HCT116 (cell line): ENCODE measurements at regions not wholly inside any gene's neighbourhood (a gene's known extent, or its start where the extent isn't known, plus 50 kb on each side); places are given as distances from the start of the nearest gene placed in this dataset.

Source experiments
- ATAC-seq: fragments of 200-7000 bp; cut with Tn5 transposase; 2 replicates; pipeline ENCODE4 v1.9.1; 2020; ENCODE audit warnings: mild to moderate bottlenecking, moderate library complexity
- BruUV-seq: library from RNA; stranded (reverse); fragments of 400-500 nt; replicated peaks from 2 replicates; lab custom pipeline; 2021; lab: Mats Ljungman, UMichigan
- CTCF ChIA-PET: fragments of 300-600 bp; sonication (Branson Sonifier 250); formaldehyde crosslinking; loops from one replicate; lab custom pipeline; 2021; ENCODE audit warnings: antibody characterized with exemption; lab: Charles Lee
- POLR2A ChIA-PET: fragments of 300-600, 350-600 bp; sonication (Branson Sonifier 250); formaldehyde crosslinking; loops from one replicate; lab custom pipeline; 2021; ENCODE audit warnings: antibody characterized with exemption; lab: Charles Lee
- RAD21 ChIA-PET, 2 experiments: fragments of 300-600 bp; sonication (Branson Sonifier 250); formaldehyde crosslinking; loops; one replicate each; lab custom pipeline; 2023; ENCODE audit warnings: low total read pairs in 2 of 2; ENCODE audit not compliant: uncharacterized antibody in 2 of 2, unreplicated experiment in 2 of 2, low non-redundant PET in 1 of 2; lab: Charles Lee
- DNase-seq: peaks from one replicate; pipeline ENCODE4 v3.0.0-alpha.2; 2010; ENCODE audit warnings: low read depth, low spot score
- H2AFZ ChIP-seq: fragments of 200-600 bp; shearing (Covaris generic), sonication (generic); 2 replicates; pipeline ENCODE4 v1.6.1; 2017; ENCODE audit warnings: low read depth, mixed run types, mixed read lengths, antibody characterized with exemption, low read length; ENCODE audit not compliant: poor library complexity, severe bottlenecking
- H3K27ac ChIP-seq: 2 replicates; pipeline ENCODE4 v1.5.1; 2012; ENCODE audit warnings: low read depth, low read length
- H3K27me3 ChIP-seq: fragments of 200-600 bp; sonication (generic); 2 replicates; pipeline ENCODE4 v1.6.1; 2016; ENCODE audit warnings: mixed run types, low read length, mixed read lengths; ENCODE audit not compliant: insufficient read depth
- H3K36me3 ChIP-seq, 2 experiments: fragments of 200-500 bp in 1 of 2; fragments of 200-600 bp in 1 of 2; sonication (Bioruptor generic) in 1 of 2; sonication (generic) in 1 of 2; 2 replicates each; pipeline versions ENCODE4 v1.5.1 to v1.6.1; 2014 to 2016; ENCODE audit warnings: low read length in 2 of 2, inconsistent platforms in 1 of 2, mixed read lengths in 1 of 2, mixed run types in 1 of 2; ENCODE audit not compliant: insufficient read depth in 2 of 2, control insufficient read depth in 1 of 2
- H3K4me1 ChIP-seq, 2 experiments: fragments of 200-600 bp in 1 of 2; sonication (generic) in 1 of 2; 2 replicates each; pipeline versions ENCODE4 v1.5.1 to v1.6.1; 2012 to 2017; ENCODE audit warnings: low read length in 2 of 2, inconsistent platforms in 1 of 2, mild to moderate bottlenecking in 1 of 2, mixed read lengths in 1 of 2, mixed run types in 1 of 2, moderate library complexity in 1 of 2; ENCODE audit not compliant: insufficient read depth in 2 of 2, control insufficient read depth in 1 of 2
- H3K4me2 ChIP-seq: fragments of 200-600 bp; sonication (generic); 2 replicates; pipeline ENCODE4 v1.6.1; 2017; ENCODE audit warnings: mixed run types, low read length, mixed read lengths
- H3K4me3 ChIP-seq, 2 experiments: fragments of 200-600 bp in 1 of 2; sonication (generic) in 1 of 2; replicated peaks in 1 of 2; 2 replicates each; pipeline ENCODE4 v1.5.1; 2011 to 2016; ENCODE audit warnings: low read length in 2 of 2, control low read depth in 1 of 2, low read depth in 1 of 2, mild to moderate bottlenecking in 1 of 2, mixed read lengths in 1 of 2, mixed run types in 1 of 2
- H3K79me2 ChIP-seq: fragments of 200-600 bp; sonication (generic); 2 replicates; pipeline ENCODE4 v1.6.1; 2017; ENCODE audit warnings: mild to moderate bottlenecking, mixed run types, low read length, moderate library complexity, mixed read lengths; ENCODE audit not compliant: insufficient read depth
- H3K9ac ChIP-seq: fragments of 200-600 bp; sonication (generic); 2 replicates; pipeline ENCODE4 v1.6.1; 2016; ENCODE audit warnings: low read length, mixed read lengths
- H3K9me2 ChIP-seq: fragments of 200-600 bp; sonication (generic), shearing (Covaris generic); 2 replicates; pipeline ENCODE4 v1.6.1; 2017; ENCODE audit warnings: mixed run types, mild to moderate bottlenecking, moderate library complexity; ENCODE audit not compliant: insufficient read depth
- H3K9me3 ChIP-seq, 2 experiments: fragments of 200-500 bp in 1 of 2; fragments of 200-600 bp in 1 of 2; sonication (Bioruptor generic) in 1 of 2; sonication (generic) in 1 of 2; 2 replicates each; pipeline ENCODE4 v1.6.1; 2014 to 2017; ENCODE audit warnings: low read length in 2 of 2, mixed read lengths in 2 of 2, inconsistent platforms in 1 of 2, low read depth in 1 of 2, mild to moderate bottlenecking in 1 of 2, mixed run types in 1 of 2, moderate library complexity in 1 of 2; ENCODE audit not compliant: control insufficient read depth in 1 of 2, insufficient read depth in 1 of 2
- H4K20me1 ChIP-seq: fragments of 200-600 bp; sonication (generic), shearing (Covaris generic); 2 replicates; pipeline ENCODE4 v1.6.1; 2017; ENCODE audit warnings: mixed run types, mild to moderate bottlenecking, moderate library complexity; ENCODE audit not compliant: insufficient read depth
- ATF3 ChIP-seq: IDR thresholded peaks from 2 replicates; pipeline ENCODE4 v1.6.1; 2012
- CBX3 ChIP-seq: IDR thresholded peaks from 2 replicates; pipeline ENCODE4 v1.6.1; 2012; ENCODE audit warnings: low read depth
- CEBPB ChIP-seq: IDR thresholded peaks from 2 replicates; pipeline ENCODE4 v1.6.1; 2012; ENCODE audit warnings: low read depth
- EGR1 ChIP-seq: IDR thresholded peaks from 2 replicates; pipeline ENCODE4 v1.6.1; 2012; ENCODE audit warnings: low read depth
- EZH2 ChIP-seq: fragments of 200-600 bp; sonication (generic); IDR thresholded peaks from 2 replicates; pipeline ENCODE4 v1.6.1; 2017; ENCODE audit warnings: antibody characterized with exemption, mixed run types
- JUND ChIP-seq: IDR thresholded peaks from 2 replicates; pipeline ENCODE4 v1.6.1; 2012
- POLR2A ChIP-seq: IDR thresholded peaks from 2 replicates; pipeline ENCODE4 v1.7.0; 2011; ENCODE audit warnings: borderline replicate concordance; ENCODE audit not compliant: insufficient read depth, insufficient read length; ENCODE audit errors: extremely low read depth
- POLR2AphosphoS5 ChIP-seq: IDR thresholded peaks from 2 replicates; pipeline ENCODE4 v1.6.1; 2011; ENCODE audit warnings: mild to moderate bottlenecking, low read depth, low read length, moderate library complexity
- SIN3A ChIP-seq: IDR thresholded peaks from 2 replicates; pipeline ENCODE4 v1.6.1; 2012; ENCODE audit warnings: low read depth
- SRF ChIP-seq: IDR thresholded peaks from 2 replicates; pipeline ENCODE4 v1.6.1; 2012; ENCODE audit warnings: low read depth
- TCF7L2 ChIP-seq: IDR thresholded peaks from 2 replicates; pipeline ENCODE4 v1.7.0; 2011; ENCODE audit warnings: borderline replicate concordance, inconsistent platforms; ENCODE audit not compliant: insufficient read depth, insufficient read length; ENCODE audit errors: extremely low read depth
- YY1 ChIP-seq: IDR thresholded peaks from 2 replicates; pipeline ENCODE4 v1.6.1; 2011; ENCODE audit warnings: low read length, low read depth, moderate library complexity, mild to moderate bottlenecking; ENCODE audit not compliant: insufficient replicate concordance; ENCODE audit errors: extremely low read depth
- ZFX ChIP-seq: fragments of 450-650 bp; IDR thresholded peaks from 2 replicates; pipeline ENCODE4 v1.6.1; 2017
- ZNF274 ChIP-seq: fragments of 200-500 bp; sonication (Bioruptor generic); IDR thresholded peaks from 2 replicates; pipeline ENCODE4 v1.6.1; 2014; ENCODE audit warnings: mild to moderate bottlenecking, low read depth, low read length, inconsistent platforms
- intact Hi-C: fragments of 100-400 bp; cut with micrococcal nuclease; formaldehyde crosslinking; loops from 2 replicates; pipeline ENCODE4 v1.10.0; 2022
- TF ChIP-seq, protein P1 (sequence below), 3 experiments: fragments of 200-600 bp in 1 of 3; sonication (generic) in 1 of 3; IDR thresholded peaks in 2 of 3; conservative IDR thresholded peaks in 1 of 3; 2 replicates each; pipeline ENCODE4 v1.5.1; 2012 to 2017; ENCODE audit warnings: low read depth in 2 of 3, low read length in 2 of 3, antibody characterized with exemption in 1 of 3, borderline replicate concordance in 1 of 3, control low read depth in 1 of 3, mild to moderate bottlenecking in 1 of 3, mixed read lengths in 1 of 3, mixed run types in 1 of 3, moderate library complexity in 1 of 3; ENCODE audit not compliant: insufficient read depth in 1 of 3
- TF ChIP-seq, protein P2 (sequence below): IDR thresholded peaks from 2 replicates; pipeline ENCODE4 v1.6.1; 2012

DNA sequence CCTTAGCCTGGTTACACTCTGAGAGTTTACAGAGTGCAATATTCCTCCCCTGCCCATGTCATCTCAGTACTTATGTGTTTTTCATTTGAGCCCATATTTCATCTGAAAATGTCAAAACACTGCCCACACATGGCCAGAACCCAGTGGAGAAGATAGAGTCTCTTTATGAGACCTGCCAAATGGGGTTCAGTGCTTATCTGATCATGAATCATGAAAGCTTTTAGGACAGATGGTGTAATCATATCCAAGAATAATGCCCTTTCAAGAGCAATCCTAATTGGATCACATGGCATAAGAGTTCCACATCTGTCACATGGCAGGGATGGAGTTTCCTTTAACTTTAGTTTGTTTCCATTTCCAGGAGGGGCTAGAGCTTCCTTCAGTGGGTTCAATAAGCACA, 77.2 kb upstream of the AGBL1 start:
- H3K4me3 ChIP-seq, result no peak overlapping the region
- TF ChIP-seq ZFX (no peak), CBX3 (no peak), ZNF274 (no peak), SRF (no peak), POLR2A (no peak), ATF3 (no peak), TCF7L2 (no peak), JUND (no peak), POLR2AphosphoS5 (no peak), SIN3A (no peak), YY1 (no peak), EZH2 (no peak), EGR1 (no peak), CEBPB (no peak)
- TF ChIP-seq, protein P1, sequence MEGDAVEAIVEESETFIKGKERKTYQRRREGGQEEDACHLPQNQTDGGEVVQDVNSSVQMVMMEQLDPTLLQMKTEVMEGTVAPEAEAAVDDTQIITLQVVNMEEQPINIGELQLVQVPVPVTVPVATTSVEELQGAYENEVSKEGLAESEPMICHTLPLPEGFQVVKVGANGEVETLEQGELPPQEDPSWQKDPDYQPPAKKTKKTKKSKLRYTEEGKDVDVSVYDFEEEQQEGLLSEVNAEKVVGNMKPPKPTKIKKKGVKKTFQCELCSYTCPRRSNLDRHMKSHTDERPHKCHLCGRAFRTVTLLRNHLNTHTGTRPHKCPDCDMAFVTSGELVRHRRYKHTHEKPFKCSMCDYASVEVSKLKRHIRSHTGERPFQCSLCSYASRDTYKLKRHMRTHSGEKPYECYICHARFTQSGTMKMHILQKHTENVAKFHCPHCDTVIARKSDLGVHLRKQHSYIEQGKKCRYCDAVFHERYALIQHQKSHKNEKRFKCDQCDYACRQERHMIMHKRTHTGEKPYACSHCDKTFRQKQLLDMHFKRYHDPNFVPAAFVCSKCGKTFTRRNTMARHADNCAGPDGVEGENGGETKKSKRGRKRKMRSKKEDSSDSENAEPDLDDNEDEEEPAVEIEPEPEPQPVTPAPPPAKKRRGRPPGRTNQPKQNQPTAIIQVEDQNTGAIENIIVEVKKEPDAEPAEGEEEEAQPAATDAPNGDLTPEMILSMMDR (IDR thresholded peaks at IDR 0.05 in 2 of 3, conservative IDR thresholded peaks at IDR 0.05 in 1 of 3; ENCODE audit: borderline replicate concordance in 1 of 3, insufficient read depth in 1 of 3, low read depth in 2 of 3, low read length in 2 of 3), result no peak
- TF ChIP-seq, protein P2, sequence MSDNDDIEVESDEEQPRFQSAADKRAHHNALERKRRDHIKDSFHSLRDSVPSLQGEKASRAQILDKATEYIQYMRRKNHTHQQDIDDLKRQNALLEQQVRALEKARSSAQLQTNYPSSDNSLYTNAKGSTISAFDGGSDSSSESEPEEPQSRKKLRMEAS, result no peak
- TF ChIP-seq, all 23 proteins: peak for 0
- POLR2A ChIA-PET, result no interaction called here
- ATAC-seq (no peak), DNase-seq (no peak)
- Histone ChIP-seq H3K79me2 (no peaks in the 10 kb centered on the region), H3K27ac (no peak overlapping the region), H3K36me3 (no peaks in the 10 kb centered on the region), H3K9me2 (no peaks in the 10 kb centered on the region), H3K4me1 (no peaks in the 10 kb centered on the region), H3K9ac (no peak overlapping the region), H4K20me1 (no peaks in the 10 kb centered on the region), H3K9me3 (no peaks in the 10 kb centered on the region), H3K27me3 (peaks cover 4% of the 10 kb centered on the region), H3K4me2 (no peak overlapping the region), H2AFZ (no peak overlapping the region)
- CTCF ChIA-PET, result no interaction called here
- no TSS peak for BruUV-seq
- RAD21 ChIA-PET, result no interaction called here
- intact Hi-C loops, result no loop called here
